CD14-positive monocyte (primary cell): ENCODE measurements at regions not wholly inside any gene's neighbourhood (a gene's known extent, or its start where the extent isn't known, plus 50 kb on each side); places are given as distances from the start of the nearest gene placed in this dataset.

ENCODE experiments used
- DNase-seq, 3 donors: peaks; one replicate each; pipeline ENCODE4 v3.0.0-alpha.2; 2011 to 2022
- H2AFZ ChIP-seq: 2 replicates; pipeline ENCODE4 v1.6.0; 2012; ENCODE audit warnings: mild to moderate bottlenecking, low read depth, low read length, inconsistent platforms; ENCODE audit not compliant: insufficient read depth, poor library complexity, severe bottlenecking
- H3K27ac ChIP-seq, 2 donors: 1 replicate in 1 of 2; 2 replicates in 1 of 2; pipeline ENCODE4 v1.5.1; 2012 to 2013; ENCODE audit warnings: low read length in 2 of 2, control low read depth in 1 of 2, inconsistent platforms in 1 of 2, low read depth in 1 of 2, mild to moderate bottlenecking in 1 of 2
- H3K27me3 ChIP-seq, 2 donors: one replicate each; pipeline versions ENCODE4 v1.6.0 to v1.6.1; 2011 to 2013; ENCODE audit warnings: low read length in 2 of 2; ENCODE audit not compliant: control insufficient read depth in 2 of 2, insufficient read depth in 2 of 2
- H3K36me3 ChIP-seq, 2 donors: replicated peaks in 1 of 2; 1 replicate in 1 of 2; 2 replicates in 1 of 2; pipeline versions ENCODE4 v1.5.1 to v1.6.1; 2012 to 2013; ENCODE audit warnings: low read length in 2 of 2, control low read depth in 1 of 2, inconsistent platforms in 1 of 2, mild to moderate bottlenecking in 1 of 2; ENCODE audit not compliant: insufficient read depth in 2 of 2, control insufficient read depth in 1 of 2
- H3K4me1 ChIP-seq, 2 donors: 1 replicate in 1 of 2; 2 replicates in 1 of 2; pipeline versions ENCODE4 v1.5.1 to v1.6.1; 2012 to 2013; ENCODE audit warnings: low read length in 2 of 2, control low read depth in 1 of 2, inconsistent platforms in 1 of 2, mild to moderate bottlenecking in 1 of 2, moderate library complexity in 1 of 2; ENCODE audit not compliant: insufficient read depth in 2 of 2, control insufficient read depth in 1 of 2
- H3K4me2 ChIP-seq: replicated peaks from 2 replicates; pipeline ENCODE3; 2012; ENCODE audit warnings: low read length, moderate library complexity, mild to moderate bottlenecking; ENCODE audit not compliant: poor library complexity, severe bottlenecking; ENCODE audit errors: extremely low read depth
- H3K4me3 ChIP-seq, 3 experiments: fragments of 200-600 bp in 1 of 3; sonication (generic) in 1 of 3; replicated peaks in 1 of 3; 1 replicate in 2 of 3; 2 replicates in 1 of 3; pipeline ENCODE4 v1.5.1; 2011 to 2013; ENCODE audit warnings: low read length in 3 of 3, mild to moderate bottlenecking in 3 of 3, control low read depth in 2 of 3, low read depth in 2 of 3, inconsistent platforms in 1 of 3, moderate library complexity in 1 of 3
- H3K79me2 ChIP-seq: 2 replicates; pipeline ENCODE4 v1.6.0; 2012; ENCODE audit warnings: mild to moderate bottlenecking, control low read depth, inconsistent platforms, low read length, moderate library complexity; ENCODE audit not compliant: insufficient read depth
- H3K9ac ChIP-seq: 2 replicates; pipeline ENCODE4 v1.6.0; 2017; ENCODE audit warnings: low read length, mild to moderate bottlenecking; ENCODE audit not compliant: insufficient read depth, poor library complexity, severe bottlenecking
- H3K9me3 ChIP-seq, 2 donors: replicated peaks in 1 of 2; 1 replicate in 1 of 2; 2 replicates in 1 of 2; pipeline versions ENCODE4 v1.5.1 to v1.6.1; 2012 to 2013; ENCODE audit warnings: low read length in 2 of 2, control low read depth in 1 of 2; ENCODE audit not compliant: control insufficient read depth in 1 of 2, insufficient read depth in 1 of 2
- H4K20me1 ChIP-seq: 2 replicates; pipeline ENCODE4 v1.6.0; 2012; ENCODE audit warnings: mild to moderate bottlenecking, low read length, control low read depth, moderate library complexity; ENCODE audit not compliant: insufficient read depth
- H3K27ac Mint-ChIP-seq, 7 donors: one replicate each; pipeline ENCODE4 v1.8.0; 2020; ENCODE audit warnings: mild to moderate bottlenecking in 7 of 7, mixed read lengths in 7 of 7, moderate library complexity in 6 of 7, inconsistent platforms in 2 of 7
- H3K27me3 Mint-ChIP-seq, 3 donors: one replicate each; pipeline ENCODE4 v1.8.0; 2021 to 2022; ENCODE audit warnings: low read depth in 3 of 3, mild to moderate bottlenecking in 3 of 3, mixed read lengths in 3 of 3, moderate library complexity in 3 of 3, inconsistent platforms in 1 of 3
- H3K36me3 Mint-ChIP-seq, 2 donors: one replicate each; pipeline ENCODE4 v1.8.0; 2020; ENCODE audit warnings: mixed read lengths in 2 of 2, inconsistent platforms in 1 of 2, mild to moderate bottlenecking in 1 of 2
- H3K4me1 Mint-ChIP-seq: one replicate; pipeline ENCODE4 v1.8.0; 2020; ENCODE audit warnings: mild to moderate bottlenecking, mixed read lengths
- H3K4me3 Mint-ChIP-seq, 2 donors: one replicate each; pipeline ENCODE4 v1.8.0; 2020; ENCODE audit warnings: mild to moderate bottlenecking in 2 of 2, mixed read lengths in 2 of 2, moderate library complexity in 1 of 2
- H3K9me3 Mint-ChIP-seq, 7 donors: one replicate each; pipeline ENCODE4 v1.8.0; 2020 to 2022; ENCODE audit warnings: mixed read lengths in 7 of 7, mild to moderate bottlenecking in 6 of 7, moderate library complexity in 6 of 7, inconsistent platforms in 2 of 7
- CTCF ChIP-seq: fragments of 200-600 bp; IDR thresholded peaks from one replicate; pipeline ENCODE4 v1.8.0; 2022; ENCODE audit warnings: antibody characterized with exemption, mild to moderate bottlenecking
- WGBS: methylation state at CpG from one replicate; pipeline ENCODE4 v1.1.5; 2013; ENCODE audit warnings: missing lambda C conversion rate; ENCODE audit not compliant: insufficient coverage; 5-methylcytosine and 5-hydroxymethylcytosine counted together
- intact Hi-C, 2 donors: fragments of 100-400 bp; cut with micrococcal nuclease; formaldehyde crosslinking; loops; one replicate each; pipeline versions ENCODE4 v1.15.0 to v1.15.1; 2023

GRCh38 chr1:226800763-226801380 lies 61.8 kb upstream of the ITPKB start:
- Mint-ChIP-seq H3K9me3 (no peaks in the 10 kb centered on the region), H3K27me3 (peaks cover 0 to 8% (median 5%) of the 10 kb centered on the region in 3 donors), H3K4me1 (peaks cover 3% of the 10 kb centered on the region), H3K36me3 (no peaks in the 10 kb centered on the region), H3K4me3 (no peak overlapping the region), H3K27ac (no peak overlapping the region)
- Histone ChIP-seq H3K79me2 (no peaks in the 10 kb centered on the region), H3K36me3 (no peaks in the 10 kb centered on the region), H3K9me3 (no peaks in the 10 kb centered on the region), H3K4me2 (no peak overlapping the region), H3K27me3 (no peaks in the 10 kb centered on the region), H3K27ac (no peak overlapping the region), H3K4me1 (no peaks in the 10 kb centered on the region), H2AFZ (no peak overlapping the region), H4K20me1 (no peaks in the 10 kb centered on the region), H3K9ac (no peak overlapping the region), H3K4me3 (no peak overlapping the region)
- WGBS: no CpG with 5 or more reads among the region's 2 CpGs
- no peak for DNase-seq
- intact Hi-C loops: no loop called here
- no peak for TF ChIP-seq CTCF

DNA sequence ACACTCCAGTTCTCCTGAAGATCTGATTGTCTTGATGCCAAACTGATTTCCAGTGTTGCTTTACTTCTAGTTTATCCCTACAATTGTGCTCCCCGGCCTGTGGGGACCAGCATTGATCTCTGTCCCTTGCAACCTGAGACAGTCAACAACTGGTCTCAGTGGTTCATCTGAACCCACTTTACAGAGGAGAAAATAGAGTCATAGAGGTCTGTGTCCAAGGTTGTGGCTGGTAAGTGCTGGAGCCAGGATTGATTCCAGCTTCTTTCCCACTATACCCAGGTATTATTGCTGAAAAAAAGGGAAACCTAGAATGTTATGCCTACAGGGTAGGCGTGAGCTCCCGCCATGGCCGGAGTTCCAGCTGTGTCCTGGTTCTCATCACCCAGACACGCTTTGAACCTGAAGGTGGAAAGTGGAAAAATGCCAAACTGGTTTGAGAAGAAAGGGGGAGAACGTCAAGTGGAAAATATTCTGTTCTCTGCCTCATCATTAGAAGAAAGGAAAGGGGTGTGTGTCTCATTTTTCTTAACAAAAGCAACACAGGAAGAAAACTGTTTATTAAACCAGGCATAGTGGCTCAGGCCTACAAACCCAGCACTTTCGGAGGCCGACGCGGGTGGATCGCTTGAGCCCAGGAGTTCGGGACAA lies 60.7 kb upstream of the ITPKB start:
- no peaks in the 10 kb centered on the region for H3K79me2 ChIP-seq
- WGBS: 100% methylated on average over 7 of the region's 12 CpGs
- no peak for DNase-seq
- H3K4me1 ChIP-seq: no peaks in the 10 kb centered on the region
- H3K9ac ChIP-seq: no peak overlapping the region
- intact Hi-C loops: no loop called here
- no peak for TF ChIP-seq CTCF
- H4K20me1 ChIP-seq: no peaks in the 10 kb centered on the region
- no peaks in the 10 kb centered on the region for H3K9me3 ChIP-seq
- no peaks in the 10 kb centered on the region for H3K36me3 ChIP-seq
- peaks cover 0 to 4% (median 0%) of the 10 kb centered on the region in 7 donors for H3K9me3 Mint-ChIP-seq
- no peak overlapping the region for H2AFZ ChIP-seq
- H3K27ac Mint-ChIP-seq: no peak overlapping the region
- H3K27ac ChIP-seq: no peak overlapping the region
- no peaks in the 10 kb centered on the region for H3K27me3 ChIP-seq
- no peaks in the 10 kb centered on the region for H3K36me3 Mint-ChIP-seq
- H3K4me3 ChIP-seq: no peak overlapping the region
- H3K27me3 Mint-ChIP-seq: peaks cover 2 to 9% (median 5%) of the 10 kb centered on the region in 3 donors
- no peak overlapping the region for H3K4me2 ChIP-seq
- H3K4me1 Mint-ChIP-seq: peaks cover 3% of the 10 kb centered on the region
- no peak overlapping the region for H3K4me3 Mint-ChIP-seq
